Small intestine (tissue), 7 donors: ENCODE measurements at regions not wholly inside any gene's neighbourhood (a gene's known extent, or its start where the extent isn't known, plus 50 kb on each side); places are given as distances from the start of the nearest gene placed in this dataset.

Source experiments
- DNase-seq, 2 donors: peaks; one replicate each; pipeline versions ENCODE4 v3.0.0 to v3.0.0-alpha.2; 2013
- FAIRE-seq: peaks from 2 replicates; lab custom pipeline; 2012; peaks lifted over from hg19 to GRCh38; lab: Jason Lieb, UNC
- H3K27ac ChIP-seq, 3 donors: one replicate each; pipeline ENCODE4 v1.5.1; 2013; ENCODE audit warnings: low read length in 2 of 3, mild to moderate bottlenecking in 2 of 3, control low read depth in 1 of 3, inconsistent platforms in 1 of 3, low read depth in 1 of 3, moderate library complexity in 1 of 3
- H3K27me3 ChIP-seq, 3 donors: one replicate each; pipeline ENCODE4 v1.6.1; 2013; ENCODE audit warnings: low read length in 3 of 3, inconsistent platforms in 1 of 3; ENCODE audit not compliant: control insufficient read depth in 3 of 3, insufficient read depth in 3 of 3
- H3K36me3 ChIP-seq, 3 donors: one replicate each; pipeline ENCODE4 v1.6.1; 2013; ENCODE audit warnings: low read length in 3 of 3, inconsistent platforms in 1 of 3, low read depth in 1 of 3, mild to moderate bottlenecking in 1 of 3, moderate library complexity in 1 of 3; ENCODE audit not compliant: control insufficient read depth in 3 of 3, insufficient read depth in 2 of 3
- H3K4me1 ChIP-seq, 3 donors: one replicate each; pipeline ENCODE4 v1.6.1; 2013; ENCODE audit warnings: low read length in 2 of 3, inconsistent platforms in 1 of 3, low read depth in 1 of 3, mild to moderate bottlenecking in 1 of 3, moderate library complexity in 1 of 3; ENCODE audit not compliant: control insufficient read depth in 3 of 3, insufficient read depth in 2 of 3
- H3K4me3 ChIP-seq, 3 donors: one replicate each; pipeline ENCODE4 v1.5.1; 2013; ENCODE audit warnings: low read length in 3 of 3, control low read depth in 1 of 3, inconsistent platforms in 1 of 3, low read depth in 1 of 3, mild to moderate bottlenecking in 1 of 3, moderate library complexity in 1 of 3
- H3K9me3 ChIP-seq, 2 donors: one replicate each; pipeline ENCODE4 v1.6.1; 2013; ENCODE audit warnings: low read depth in 1 of 2, low read length in 1 of 2; ENCODE audit not compliant: control insufficient read depth in 2 of 2, insufficient read depth in 1 of 2
- WGBS, 3 donors: extraction: QIAGEN DNeasy Blood & Tissue Kit; methylation state at CpG; one replicate each; pipeline ENCODE4 v1.1.7; 2013; 5-methylcytosine and 5-hydroxymethylcytosine counted together
- donor health status: healthy with polysubstance abuse.
- donor health status: control.
- donor health status: control.
- donor health status: Bipolar disorder and iron deficiency.
- donor health status: healthy.

GRCh38 chr6:145271040-145271439 is 464.3 kb downstream of the EPM2A start:
- Histone ChIP-seq H3K27me3 (no peaks in the 10 kb centered on the region), H3K4me3 (no peak overlapping the region), H3K9me3 (no peaks in the 10 kb centered on the region), H3K4me1 (peaks cover 0 to 7% (median 0%) of the 10 kb centered on the region in 3 donors), H3K36me3 (no peaks in the 10 kb centered on the region), H3K27ac (peak overlapping the region in 1 of 3 donors; percentile 10)
- FAIRE-seq, result no peak
- DNase-seq, result peak; percentile 71 to 74
- 7 to 24% (median 15%) methylated on average over 4 of the region's 4 CpGs for WGBS, 3 donors

- Histone ChIP-seq H3K36me3 (no peaks in the 10 kb centered on the region), H3K9me3 (no peaks in the 10 kb centered on the region), H3K27ac (no peak overlapping the region), H3K4me1 (peaks cover 0 to 7% (median 0%) of the 10 kb centered on the region in 3 donors), H3K27me3 (no peaks in the 10 kb centered on the region), H3K4me3 (no peak overlapping the region)
- WGBS, 3 donors, result 86 to 92% (median 91%) methylated on average over 2 of the region's 2 CpGs
- no peak for DNase-seq
- FAIRE-seq, result no peak
Measured at GRCh38 chr6:145271577-145271976, 463.7 kb downstream of the EPM2A start.

GRCh38 chr6:145272246-145272645 is 463.1 kb downstream of the EPM2A start:
- FAIRE-seq (no peak), DNase-seq (no peak)
- Histone ChIP-seq H3K9me3 (no peaks in the 10 kb centered on the region), H3K4me1 (peaks cover 0 to 7% (median 0%) of the 10 kb centered on the region in 3 donors), H3K27ac (no peak overlapping the region), H3K27me3 (no peaks in the 10 kb centered on the region), H3K4me3 (no peak overlapping the region), H3K36me3 (no peaks in the 10 kb centered on the region)
- WGBS, 3 donors, result 68 to 84% (median 79%) methylated on average over 1 of the region's 1 CpG

DNA sequence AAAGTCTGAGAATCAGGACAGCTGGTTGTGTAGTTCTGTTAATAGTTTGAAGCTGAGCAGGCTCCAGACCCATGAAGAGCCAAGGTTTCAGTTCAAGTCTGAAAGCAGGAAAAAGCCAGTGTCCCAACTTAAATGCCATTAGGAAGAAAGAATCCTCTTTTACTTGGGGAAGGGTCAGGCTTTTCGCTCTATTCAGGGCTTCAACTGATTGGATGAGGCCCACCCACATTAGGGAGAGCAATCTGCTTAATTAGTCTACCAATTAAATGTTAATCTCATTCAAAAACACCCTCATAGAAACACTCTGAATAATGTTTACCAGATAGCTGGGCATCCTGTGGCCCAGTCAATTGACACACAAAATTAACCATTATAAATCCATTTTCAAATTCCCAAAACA is 462.2 kb downstream of the EPM2A start:
- H3K27me3 ChIP-seq, result no peaks in the 10 kb centered on the region
- DNase-seq, result no peak
- H3K9me3 ChIP-seq, result no peaks in the 10 kb centered on the region
- FAIRE-seq, result no peak
- H3K4me3 ChIP-seq, result no peak overlapping the region
- H3K27ac ChIP-seq, result no peak overlapping the region
- 88 to 91% (median 91%) methylated on average over 1 of the region's 1 CpG for WGBS, 3 donors
- no peaks in the 10 kb centered on the region for H3K36me3 ChIP-seq
- H3K4me1 ChIP-seq, result peaks cover 0 to 7% (median 0%) of the 10 kb centered on the region in 3 donors

- WGBS, 3 donors, result 30 to 57% (median 40%) methylated on average over 1 of the region's 1 CpG
- H3K27ac ChIP-seq, result no peak overlapping the region
Measured at GRCh38 chr6:145274083-145274482, 461.2 kb downstream of the EPM2A start.

GRCh38 chr6:145275019-145275418 is 460.3 kb downstream of the EPM2A start:
- DNase-seq, result no peak
- Histone ChIP-seq H3K27ac (no peak overlapping the region), H3K36me3 (no peaks in the 10 kb centered on the region), H3K4me1 (peaks cover 0 to 7% (median 0%) of the 10 kb centered on the region in 3 donors), H3K4me3 (no peak overlapping the region), H3K9me3 (no peaks in the 10 kb centered on the region), H3K27me3 (no peaks in the 10 kb centered on the region)
- WGBS, 3 donors, result 81 to 87% (median 84%) methylated on average over 6 of the region's 6 CpGs
- FAIRE-seq, result no peak

More at GRCh38 chr6:145274083-145274482, 461.2 kb downstream of the EPM2A start:
- H3K36me3 ChIP-seq, result no peaks in the 10 kb centered on the region
- no peak for FAIRE-seq
- no peak for DNase-seq
- no peak overlapping the region for H3K4me3 ChIP-seq
- no peaks in the 10 kb centered on the region for H3K9me3 ChIP-seq
- H3K4me1 ChIP-seq, result peaks cover 0 to 7% (median 0%) of the 10 kb centered on the region in 3 donors
- no peaks in the 10 kb centered on the region for H3K27me3 ChIP-seq

- Histone ChIP-seq H3K27me3 (no peaks in the 10 kb centered on the region), H3K36me3 (no peaks in the 10 kb centered on the region), H3K27ac (no peak overlapping the region), H3K4me1 (peaks cover 0 to 3% (median 0%) of the 10 kb centered on the region in 3 donors), H3K9me3 (no peaks in the 10 kb centered on the region), H3K4me3 (no peak overlapping the region)
- DNase-seq (no peak), FAIRE-seq (no peak)
- WGBS, 3 donors, result 92 to 96% (median 93%) methylated on average over 1 of the region's 1 CpG
Measured at GRCh38 chr6:145275787-145276186, 459.5 kb downstream of the EPM2A start.

- Histone ChIP-seq H3K9me3 (no peaks in the 10 kb centered on the region), H3K36me3 (no peaks in the 10 kb centered on the region), H3K27me3 (no peaks in the 10 kb centered on the region), H3K4me1 (no peaks in the 10 kb centered on the region), H3K27ac (no peak overlapping the region), H3K4me3 (no peak overlapping the region)
- DNase-seq (no peak), FAIRE-seq (no peak)
Measured at GRCh38 chr6:145276756-145277155, 458.6 kb downstream of the EPM2A start.

- no peak for DNase-seq
Measured at GRCh38 chr6:145277358-145278086, 457.8 kb downstream of the EPM2A start.

More at GRCh38 chr6:145277358-145278086, 457.8 kb downstream of the EPM2A start:
- FAIRE-seq, result no peak
- H3K27me3 ChIP-seq, result no peaks in the 10 kb centered on the region
- H3K4me1 ChIP-seq, result no peaks in the 10 kb centered on the region
- H3K27ac ChIP-seq, result no peak overlapping the region
- H3K4me3 ChIP-seq, result no peak overlapping the region
- 76 to 87% (median 79%) methylated on average over 4 of the region's 4 CpGs for WGBS, 3 donors
- no peaks in the 10 kb centered on the region for H3K36me3 ChIP-seq
- no peaks in the 10 kb centered on the region for H3K9me3 ChIP-seq
